ENCODE measurements at regions not wholly inside any gene's neighbourhood (a gene's known extent, or its start where the extent isn't known, plus 50 kb on each side); places are given as distances from the start of the nearest gene placed in this dataset.
A peak's percentile ranks its signal among the peaks of the same experiment; 100 is the strongest.

DNA sequence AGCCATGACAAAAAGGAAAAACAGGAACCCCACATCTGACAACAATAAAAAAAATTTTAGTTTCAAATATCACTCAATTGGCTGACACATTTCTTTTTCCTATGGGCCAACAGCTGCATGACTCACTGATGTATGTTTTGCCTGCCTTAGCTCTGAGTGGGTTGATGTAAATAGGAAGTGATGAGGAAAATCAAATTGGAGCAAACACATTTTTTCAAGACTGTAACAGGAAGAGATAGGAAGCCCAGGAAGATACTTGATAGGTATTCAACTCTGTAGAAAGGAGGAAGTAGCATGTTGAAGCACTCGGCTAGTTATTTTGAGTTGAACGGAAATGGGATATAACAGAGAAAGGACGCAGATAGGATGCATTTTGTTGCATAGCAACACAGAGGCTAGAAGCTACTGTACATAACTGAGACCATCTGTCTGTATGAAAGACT, 168.0 kb upstream of the NR5A2 start:
- no peak for DNase-seq (ENCODE audit: extremely low spot score, unreplicated experiment)
- H3K4me1 Mint-ChIP-seq (ENCODE audit: unreplicated experiment): peaks cover 39% of the 10 kb centered on the region
- TF ChIP-seq, protein P1, sequence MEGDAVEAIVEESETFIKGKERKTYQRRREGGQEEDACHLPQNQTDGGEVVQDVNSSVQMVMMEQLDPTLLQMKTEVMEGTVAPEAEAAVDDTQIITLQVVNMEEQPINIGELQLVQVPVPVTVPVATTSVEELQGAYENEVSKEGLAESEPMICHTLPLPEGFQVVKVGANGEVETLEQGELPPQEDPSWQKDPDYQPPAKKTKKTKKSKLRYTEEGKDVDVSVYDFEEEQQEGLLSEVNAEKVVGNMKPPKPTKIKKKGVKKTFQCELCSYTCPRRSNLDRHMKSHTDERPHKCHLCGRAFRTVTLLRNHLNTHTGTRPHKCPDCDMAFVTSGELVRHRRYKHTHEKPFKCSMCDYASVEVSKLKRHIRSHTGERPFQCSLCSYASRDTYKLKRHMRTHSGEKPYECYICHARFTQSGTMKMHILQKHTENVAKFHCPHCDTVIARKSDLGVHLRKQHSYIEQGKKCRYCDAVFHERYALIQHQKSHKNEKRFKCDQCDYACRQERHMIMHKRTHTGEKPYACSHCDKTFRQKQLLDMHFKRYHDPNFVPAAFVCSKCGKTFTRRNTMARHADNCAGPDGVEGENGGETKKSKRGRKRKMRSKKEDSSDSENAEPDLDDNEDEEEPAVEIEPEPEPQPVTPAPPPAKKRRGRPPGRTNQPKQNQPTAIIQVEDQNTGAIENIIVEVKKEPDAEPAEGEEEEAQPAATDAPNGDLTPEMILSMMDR (IDR thresholded peaks at IDR 0.05): no peak
- no peaks in the 10 kb centered on the region for H3K36me3 Mint-ChIP-seq (ENCODE audit: unreplicated experiment)
- peaks cover 4% of the 10 kb centered on the region for H3K9me3 Mint-ChIP-seq (ENCODE audit: unreplicated experiment)
- no peaks in the 10 kb centered on the region for H3K27me3 Mint-ChIP-seq (ENCODE audit: unreplicated experiment)
- H3K4me3 Mint-ChIP-seq (ENCODE audit: unreplicated experiment): no peak overlapping the region
- peak overlapping the region; percentile 71 for H3K27ac Mint-ChIP-seq (ENCODE audit: unreplicated experiment)

DNA sequence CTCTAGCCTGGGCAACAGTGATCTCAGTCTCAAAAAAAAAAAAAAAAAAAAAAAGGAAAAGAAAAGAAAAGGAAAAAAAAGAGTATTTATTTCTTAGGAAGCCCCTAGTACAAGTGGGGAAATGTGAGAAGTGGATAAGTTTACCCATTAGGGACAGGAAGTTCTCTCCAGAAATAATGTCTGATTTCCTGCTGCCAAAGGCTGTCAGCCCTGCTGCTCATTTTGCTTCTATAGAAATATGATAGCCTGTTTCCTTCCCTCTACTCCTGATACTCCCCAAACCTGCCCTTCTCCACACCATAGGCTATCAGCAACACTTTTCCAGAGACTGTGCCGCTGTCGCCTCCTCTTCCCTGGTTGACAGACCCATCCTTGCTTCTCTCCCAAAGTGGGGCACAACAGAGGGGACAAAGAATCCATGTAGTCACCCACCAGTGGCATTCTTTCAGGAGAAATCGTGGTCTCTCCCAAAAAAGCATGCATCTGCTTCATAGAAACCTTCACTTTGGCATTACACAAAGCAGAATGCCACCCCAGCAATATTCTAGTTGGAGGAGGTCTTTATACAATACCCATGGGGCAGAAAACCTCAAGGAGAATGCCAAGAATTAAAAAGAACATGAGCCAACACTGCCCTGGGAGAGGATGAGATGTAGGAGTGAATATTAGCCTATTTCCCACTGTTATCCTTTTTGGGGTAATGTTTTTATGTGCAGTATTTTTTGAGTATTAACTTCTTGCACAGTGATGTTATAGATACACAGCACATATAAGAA, 166.3 kb upstream of the NR5A2 start:
- Mint-ChIP-seq H3K4me1 (ENCODE audit: unreplicated experiment) (peaks cover 25% of the 10 kb centered on the region), H3K4me3 (ENCODE audit: unreplicated experiment) (no peak overlapping the region), H3K36me3 (ENCODE audit: unreplicated experiment) (no peaks in the 10 kb centered on the region), H3K27me3 (ENCODE audit: unreplicated experiment) (no peaks in the 10 kb centered on the region), H3K9me3 (ENCODE audit: unreplicated experiment) (no peaks in the 10 kb centered on the region), H3K27ac (ENCODE audit: unreplicated experiment) (peak overlapping the region; percentile 58)
- TF ChIP-seq, protein P1 (IDR thresholded peaks at IDR 0.05): no peak
- no peak for DNase-seq (ENCODE audit: extremely low spot score, unreplicated experiment)

- no peaks in the 10 kb centered on the region for H3K27me3 Mint-ChIP-seq (ENCODE audit: unreplicated experiment)
- DNase-seq (ENCODE audit: extremely low spot score, unreplicated experiment): no peak
- H3K9me3 Mint-ChIP-seq (ENCODE audit: unreplicated experiment): no peaks in the 10 kb centered on the region
- TF ChIP-seq, protein P1 (IDR thresholded peaks at IDR 0.05): no peak
- peaks cover 22% of the 10 kb centered on the region for H3K4me1 Mint-ChIP-seq (ENCODE audit: unreplicated experiment)
- H3K4me3 Mint-ChIP-seq (ENCODE audit: unreplicated experiment): no peak overlapping the region
- no peaks in the 10 kb centered on the region for H3K36me3 Mint-ChIP-seq (ENCODE audit: unreplicated experiment)
- H3K27ac Mint-ChIP-seq (ENCODE audit: unreplicated experiment): no peak overlapping the region
Observed at GRCh38 chr1:199862047-199862446, 165.5 kb upstream of the NR5A2 start.

DNA sequence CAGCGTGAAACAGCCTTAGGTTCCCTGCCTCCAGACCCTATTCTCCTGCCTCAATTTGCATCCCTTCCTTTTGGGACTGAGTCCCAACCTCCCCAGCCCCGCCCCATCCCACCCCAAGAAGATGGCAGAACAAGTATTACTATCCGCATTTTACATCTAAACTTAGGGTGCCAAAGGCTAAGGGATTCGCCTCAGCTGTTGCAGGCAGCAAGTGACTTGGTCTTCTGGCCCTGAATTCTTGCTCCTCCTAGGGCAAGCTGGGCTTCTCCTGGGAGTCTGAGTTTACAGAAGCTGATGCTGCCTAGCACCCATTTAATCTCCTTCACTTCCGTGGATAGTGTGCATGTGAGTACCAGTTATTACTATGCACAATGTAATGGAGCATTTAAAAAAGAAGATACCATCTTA, 161.3 kb upstream of the NR5A2 start:
- H3K36me3 Mint-ChIP-seq (ENCODE audit: unreplicated experiment): no peaks in the 10 kb centered on the region
- no peak overlapping the region for H3K4me3 Mint-ChIP-seq (ENCODE audit: unreplicated experiment)
- DNase-seq (ENCODE audit: extremely low spot score, unreplicated experiment): no peak
- H3K27me3 Mint-ChIP-seq (ENCODE audit: unreplicated experiment): no peaks in the 10 kb centered on the region
- H3K4me1 Mint-ChIP-seq (ENCODE audit: unreplicated experiment): peaks cover 5% of the 10 kb centered on the region
- no peaks in the 10 kb centered on the region for H3K9me3 Mint-ChIP-seq (ENCODE audit: unreplicated experiment)
- TF ChIP-seq, protein P1 (IDR thresholded peaks at IDR 0.05): no peak
- H3K27ac Mint-ChIP-seq (ENCODE audit: unreplicated experiment): no peak overlapping the region

- DNase-seq (ENCODE audit: extremely low spot score, unreplicated experiment): no peak
- TF ChIP-seq, protein P1 (IDR thresholded peaks at IDR 0.05): no peak
- H3K36me3 Mint-ChIP-seq (ENCODE audit: unreplicated experiment): no peaks in the 10 kb centered on the region
- H3K4me1 Mint-ChIP-seq (ENCODE audit: unreplicated experiment): peaks cover 3% of the 10 kb centered on the region
- H3K27ac Mint-ChIP-seq (ENCODE audit: unreplicated experiment): no peak overlapping the region
- H3K4me3 Mint-ChIP-seq (ENCODE audit: unreplicated experiment): no peak overlapping the region
- no peaks in the 10 kb centered on the region for H3K27me3 Mint-ChIP-seq (ENCODE audit: unreplicated experiment)
- H3K9me3 Mint-ChIP-seq (ENCODE audit: unreplicated experiment): no peaks in the 10 kb centered on the region
Observed at GRCh38 chr1:199867601-199868000, 159.9 kb upstream of the NR5A2 start.
